ENCODE measurements at regions not wholly inside any gene's neighbourhood (a gene's known extent, or its start where the extent isn't known, plus 50 kb on each side); places are given as distances from the start of the nearest gene placed in this dataset.

GRCh38 chr20:24366336-24367004, 103.0 kb upstream of the SYNDIG1 start:
- Mint-ChIP-seq H3K27ac (no peak overlapping the region), H3K27me3 (peaks cover 5% of the 10 kb centered on the region), H3K4me1 (no peaks in the 10 kb centered on the region), H3K36me3 (no peaks in the 10 kb centered on the region), H3K9me3 (ENCODE audit: low read depth) (peaks cover 5% of the 10 kb centered on the region), H3K4me3 (no peak overlapping the region)
- no peak for ATAC-seq
- no peak for DNase-seq
- CTCF ChIA-PET, result no interaction called here

- DNase-seq (no peak), ATAC-seq (no peak)
- Mint-ChIP-seq H3K27ac (no peak overlapping the region), H3K4me1 (no peaks in the 10 kb centered on the region), H3K9me3 (ENCODE audit: low read depth) (peaks cover 5% of the 10 kb centered on the region), H3K36me3 (no peaks in the 10 kb centered on the region), H3K4me3 (no peak overlapping the region), H3K27me3 (peaks cover 5% of the 10 kb centered on the region)
- CTCF ChIA-PET, result no interaction called here
Observed at GRCh38 chr20:24365670-24366069, 103.8 kb upstream of the SYNDIG1 start.

- Mint-ChIP-seq H3K27me3 (peaks cover 5% of the 10 kb centered on the region), H3K27ac (no peak overlapping the region), H3K36me3 (no peaks in the 10 kb centered on the region), H3K9me3 (ENCODE audit: low read depth) (peaks cover 5% of the 10 kb centered on the region), H3K4me3 (no peak overlapping the region), H3K4me1 (no peaks in the 10 kb centered on the region)
- DNase-seq, result no peak
- CTCF ChIA-PET, result no interaction called here
- ATAC-seq, result no peak
Observed at GRCh38 chr20:24364482-24364881, 104.9 kb upstream of the SYNDIG1 start.

- H3K4me1 Mint-ChIP-seq, result no peaks in the 10 kb centered on the region
- peaks cover 5% of the 10 kb centered on the region for H3K9me3 Mint-ChIP-seq (ENCODE audit: low read depth)
- peaks cover 5% of the 10 kb centered on the region for H3K27me3 Mint-ChIP-seq
- no peaks in the 10 kb centered on the region for H3K36me3 Mint-ChIP-seq
- CTCF ChIA-PET, result no interaction called here
- H3K27ac Mint-ChIP-seq, result no peak overlapping the region
- no peak for DNase-seq
- no peak for ATAC-seq
- no peak overlapping the region for H3K4me3 Mint-ChIP-seq
Observed at GRCh38 chr20:24363031-24363430, 106.4 kb upstream of the SYNDIG1 start.

- no peak for ATAC-seq
- H3K27me3 Mint-ChIP-seq, result peaks cover 2% of the 10 kb centered on the region
- H3K4me3 Mint-ChIP-seq, result no peak overlapping the region
- DNase-seq, result no peak
- peaks cover 5% of the 10 kb centered on the region for H3K9me3 Mint-ChIP-seq (ENCODE audit: low read depth)
- CTCF ChIA-PET, result no interaction called here
- no peak overlapping the region for H3K27ac Mint-ChIP-seq
- H3K4me1 Mint-ChIP-seq, result no peaks in the 10 kb centered on the region
- no peaks in the 10 kb centered on the region for H3K36me3 Mint-ChIP-seq
Observed at GRCh38 chr20:24362080-24362479, 107.3 kb upstream of the SYNDIG1 start.

GRCh38 chr20:24361541-24361940, 107.9 kb upstream of the SYNDIG1 start:
- H3K4me3 Mint-ChIP-seq, result no peak overlapping the region
- CTCF ChIA-PET, result no interaction called here
- no peak for DNase-seq
- H3K27ac Mint-ChIP-seq, result no peak overlapping the region
- ATAC-seq, result no peak
- H3K36me3 Mint-ChIP-seq, result no peaks in the 10 kb centered on the region
- peaks cover 5% of the 10 kb centered on the region for H3K9me3 Mint-ChIP-seq (ENCODE audit: low read depth)
- H3K4me1 Mint-ChIP-seq, result no peaks in the 10 kb centered on the region
- peaks cover 2% of the 10 kb centered on the region for H3K27me3 Mint-ChIP-seq

- Mint-ChIP-seq H3K27ac (no peak overlapping the region), H3K36me3 (no peaks in the 10 kb centered on the region), H3K27me3 (no peaks in the 10 kb centered on the region), H3K9me3 (ENCODE audit: low read depth) (peaks cover 5% of the 10 kb centered on the region), H3K4me1 (no peaks in the 10 kb centered on the region), H3K4me3 (no peak overlapping the region)
- ATAC-seq, result no peak
- CTCF ChIA-PET, result no interaction called here
- DNase-seq, result no peak
Observed at GRCh38 chr20:24360531-24360930, 108.9 kb upstream of the SYNDIG1 start.

GRCh38 chr20:24359321-24360027, 110.0 kb upstream of the SYNDIG1 start:
- CTCF ChIA-PET, result no interaction called here
- no peaks in the 10 kb centered on the region for H3K4me1 Mint-ChIP-seq
- H3K36me3 Mint-ChIP-seq, result no peaks in the 10 kb centered on the region
- DNase-seq (no peak), ATAC-seq (no peak)
- H3K27me3 Mint-ChIP-seq, result peaks cover 2% of the 10 kb centered on the region
- H3K9me3 Mint-ChIP-seq (ENCODE audit: low read depth), result peaks cover 5% of the 10 kb centered on the region
- H3K27ac Mint-ChIP-seq, result no peak overlapping the region
- no peak overlapping the region for H3K4me3 Mint-ChIP-seq

GRCh38 chr20:24357931-24358330, 111.5 kb upstream of the SYNDIG1 start:
- peaks cover 2% of the 10 kb centered on the region for H3K27me3 Mint-ChIP-seq
- H3K4me1 Mint-ChIP-seq, result no peaks in the 10 kb centered on the region
- peaks cover 3% of the 10 kb centered on the region for H3K9me3 Mint-ChIP-seq (ENCODE audit: low read depth)
- ATAC-seq, result no peak
- no peak overlapping the region for H3K27ac Mint-ChIP-seq
- CTCF ChIA-PET, result no interaction called here
- H3K4me3 Mint-ChIP-seq, result no peak overlapping the region
- no peaks in the 10 kb centered on the region for H3K36me3 Mint-ChIP-seq
- DNase-seq, result no peak

GRCh38 chr20:24357177-24357576, 112.3 kb upstream of the SYNDIG1 start:
- no peak overlapping the region for H3K4me3 Mint-ChIP-seq
- peaks cover 3% of the 10 kb centered on the region for H3K9me3 Mint-ChIP-seq (ENCODE audit: low read depth)
- ATAC-seq (no peak), DNase-seq (no peak)
- no peaks in the 10 kb centered on the region for H3K4me1 Mint-ChIP-seq
- CTCF ChIA-PET, result no interaction called here
- no peak overlapping the region for H3K27ac Mint-ChIP-seq
- peaks cover 2% of the 10 kb centered on the region for H3K27me3 Mint-ChIP-seq
- no peaks in the 10 kb centered on the region for H3K36me3 Mint-ChIP-seq

GRCh38 chr20:24353135-24353690, 116.2 kb upstream of the SYNDIG1 start:
- DNase-seq (no peak), ATAC-seq (no peak)
- CTCF ChIA-PET, result no interaction called here
- Mint-ChIP-seq H3K4me3 (no peak overlapping the region), H3K27ac (no peak overlapping the region), H3K9me3 (ENCODE audit: low read depth) (no peaks in the 10 kb centered on the region), H3K4me1 (no peaks in the 10 kb centered on the region), H3K27me3 (peaks cover 2% of the 10 kb centered on the region), H3K36me3 (no peaks in the 10 kb centered on the region)

- DNase-seq (no peak), ATAC-seq (no peak)
- peaks cover 2% of the 10 kb centered on the region for H3K27me3 Mint-ChIP-seq
- no peak overlapping the region for H3K27ac Mint-ChIP-seq
- H3K9me3 Mint-ChIP-seq (ENCODE audit: low read depth), result no peaks in the 10 kb centered on the region
- CTCF ChIA-PET, result no interaction called here
- H3K36me3 Mint-ChIP-seq, result no peaks in the 10 kb centered on the region
- no peaks in the 10 kb centered on the region for H3K4me1 Mint-ChIP-seq
- H3K4me3 Mint-ChIP-seq, result no peak overlapping the region
Observed at GRCh38 chr20:24350923-24351368, 118.5 kb upstream of the SYNDIG1 start.

GRCh38 chr20:24341781-24342180, 127.6 kb upstream of the SYNDIG1 start:
- no peak for ATAC-seq
- Mint-ChIP-seq H3K4me1 (peaks cover 11% of the 10 kb centered on the region), H3K4me3 (no peak overlapping the region), H3K9me3 (ENCODE audit: low read depth) (no peaks in the 10 kb centered on the region), H3K36me3 (no peaks in the 10 kb centered on the region), H3K27me3 (peaks cover 6% of the 10 kb centered on the region), H3K27ac (no peak overlapping the region)
- CTCF ChIA-PET, result no interaction called here
- no peak for DNase-seq

- Mint-ChIP-seq H3K36me3 (no peaks in the 10 kb centered on the region), H3K4me1 (peaks cover 11% of the 10 kb centered on the region), H3K27me3 (peaks cover 6% of the 10 kb centered on the region), H3K4me3 (no peak overlapping the region), H3K27ac (no peak overlapping the region), H3K9me3 (ENCODE audit: low read depth) (no peaks in the 10 kb centered on the region)
- ATAC-seq, result no peak
- CTCF ChIA-PET, result no interaction called here
- DNase-seq, result no peak
Observed at GRCh38 chr20:24340933-24341332, 128.5 kb upstream of the SYNDIG1 start.
